Epidermal melanocyte (primary cell): ENCODE measurements at regions not wholly inside any gene's neighbourhood (a gene's known extent, or its start where the extent isn't known, plus 50 kb on each side); places are given as distances from the start of the nearest gene placed in this dataset.
"Not testable (repeated sequence)": the region's sequence is repeated elsewhere in the genome, so short reads cannot be mapped to it uniquely, and the experiment has no call there.

Source experiments
- DNase-seq: peaks from one replicate; pipeline ENCODE4 v3.0.0; 2011; ENCODE audit warnings: low spot score; ENCODE audit not compliant: insufficient read length

- DNase-seq = no peak
Observed at GRCh38 chr15:62218841-62219240, 53.8 kb upstream of the C2CD4B start.

GRCh38 chr15:62219799-62220198, 54.7 kb upstream of the C2CD4B start:
- DNase-seq = no peak

GRCh38 chr15:62223020-62223419, 57.9 kb upstream of the C2CD4B start:
- DNase-seq = no peak

- no peak for DNase-seq
Observed at GRCh38 chr15:62228604-62229003, 63.5 kb upstream of the C2CD4B start.

- no peak for DNase-seq
Observed at GRCh38 chr15:62231856-62232255, 66.8 kb upstream of the C2CD4B start.

GRCh38 chr15:62240121-62241096, 75.3 kb upstream of the C2CD4B start:
- no peak for DNase-seq

GRCh38 chr15:62241135-62241770, 76.2 kb upstream of the C2CD4B start:
- no peak for DNase-seq

GRCh38 chr15:62242999-62243398, 77.9 kb upstream of the C2CD4B start:
- DNase-seq = no peak

GRCh38 chr15:62244762-62245161, 79.7 kb upstream of the C2CD4B start:
- no peak for DNase-seq

- no peak for DNase-seq
Observed at GRCh38 chr15:62248277-62248984, 83.3 kb upstream of the C2CD4B start.

- DNase-seq = no peak
Observed at GRCh38 chr15:62249501-62249900, 84.4 kb upstream of the C2CD4B start.

GRCh38 chr15:62250186-62250585, 85.1 kb upstream of the C2CD4B start:
- no peak for DNase-seq

GRCh38 chr15:62250978-62251377, 85.9 kb upstream of the C2CD4B start:
- no peak for DNase-seq

- no peak for DNase-seq
Observed at GRCh38 chr15:62253294-62253693, 88.2 kb upstream of the C2CD4B start.

GRCh38 chr15:62254137-62254934, 89.3 kb upstream of the C2CD4B start:
- no peak for DNase-seq

GRCh38 chr15:62256430-62256829, 91.3 kb upstream of the C2CD4B start:
- not testable (repeated sequence) for DNase-seq

- DNase-seq = no peak
Observed at GRCh38 chr15:62257996-62258521, 93.0 kb upstream of the C2CD4B start.

GRCh38 chr15:62262305-62262941, 97.3 kb upstream of the C2CD4B start:
- DNase-seq = no peak

- no peak for DNase-seq
Observed at GRCh38 chr15:62264196-62264595, 99.1 kb upstream of the C2CD4B start.

GRCh38 chr15:62269504-62269903, 104.4 kb upstream of the C2CD4B start:
- no peak for DNase-seq
